ENCODE measurements at regions not wholly inside any gene's neighbourhood (a gene's known extent, or its start where the extent isn't known, plus 50 kb on each side); places are given as distances from the start of the nearest gene placed in this dataset.

DNA sequence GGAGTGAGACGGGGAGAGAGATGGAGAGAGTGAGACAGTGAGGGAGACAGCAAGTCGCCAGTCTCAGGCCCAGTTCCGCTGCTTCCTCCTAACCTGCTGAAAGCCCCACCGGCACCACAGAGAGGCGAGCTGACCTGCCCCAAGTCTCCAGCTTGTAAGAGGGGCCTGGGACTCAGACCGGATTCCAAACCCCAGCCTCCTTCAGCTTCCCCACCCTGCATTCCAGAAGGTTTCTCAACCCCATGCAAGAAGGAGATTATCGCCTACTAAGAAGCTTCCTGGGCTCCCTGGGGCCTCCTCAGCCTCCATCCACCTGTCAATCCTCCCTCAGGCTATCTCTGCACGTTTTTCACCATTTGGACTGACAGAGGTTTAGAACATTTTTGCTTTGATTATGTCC is 173.1 kb upstream of the RAB6C start:
- no peak for TF ChIP-seq CTCF (IDR thresholded peaks at IDR 0.05 in 4 of 5, conservative IDR thresholded peaks at IDR 0.05 in 1 of 5)
- TF ChIP-seq POLR2A (IDR thresholded peaks at IDR 0.05): no peak
